GM23338 (cell line): ENCODE measurements at regions not wholly inside any gene's neighbourhood (a gene's known extent, or its start where the extent isn't known, plus 50 kb on each side); places are given as distances from the start of the nearest gene placed in this dataset.

Experiments used
- EZH2 ChIP-seq: fragments of 200-600 bp; sonication (generic); IDR thresholded peaks from one replicate; pipeline ENCODE4 v1.8.0; 2017; ENCODE audit warnings: antibody characterized with exemption, mild to moderate bottlenecking, low read depth; ENCODE audit not compliant: unreplicated experiment
- EZH2phosphoT487 ChIP-seq: fragments of 200-600 bp; sonication (generic); IDR thresholded peaks from one replicate; pipeline ENCODE4 v1.8.1; 2018; ENCODE audit warnings: antibody characterized with exemption; ENCODE audit not compliant: unreplicated experiment
- JUNB ChIP-seq: IDR thresholded peaks from one replicate; pipeline ENCODE4 v1.6.1; 2016; ENCODE audit warnings: antibody characterized with exemption; ENCODE audit not compliant: unreplicated experiment
- NANOG ChIP-seq: IDR thresholded peaks from 2 replicates; pipeline ENCODE4 v1.6.1; 2016; ENCODE audit warnings: antibody characterized with exemption, borderline replicate concordance
- POLR2AphosphoS5 ChIP-seq: IDR thresholded peaks from 2 replicates; pipeline ENCODE4 v1.6.1; 2016; ENCODE audit warnings: antibody characterized with exemption, low read depth
- STAT1 ChIP-seq: IDR thresholded peaks from one replicate; pipeline ENCODE4 v1.6.1; 2016; ENCODE audit warnings: antibody characterized with exemption; ENCODE audit not compliant: unreplicated experiment
- TF ChIP-seq, protein P1 (sequence below), 2 experiments: fragments of 200-600 bp in 1 of 2; sonication (generic) in 1 of 2; conservative IDR thresholded peaks; 2 replicates each; pipeline versions ENCODE4 v1.5.1 to v1.6.1; 2016 to 2017; ENCODE audit warnings: antibody characterized with exemption in 2 of 2, low read depth in 2 of 2, mild to moderate bottlenecking in 2 of 2, moderate library complexity in 1 of 2
- TF ChIP-seq, protein P2 (sequence below): IDR thresholded peaks from 2 replicates; pipeline ENCODE4 v1.6.1; 2016; ENCODE audit warnings: antibody characterized with exemption

DNA sequence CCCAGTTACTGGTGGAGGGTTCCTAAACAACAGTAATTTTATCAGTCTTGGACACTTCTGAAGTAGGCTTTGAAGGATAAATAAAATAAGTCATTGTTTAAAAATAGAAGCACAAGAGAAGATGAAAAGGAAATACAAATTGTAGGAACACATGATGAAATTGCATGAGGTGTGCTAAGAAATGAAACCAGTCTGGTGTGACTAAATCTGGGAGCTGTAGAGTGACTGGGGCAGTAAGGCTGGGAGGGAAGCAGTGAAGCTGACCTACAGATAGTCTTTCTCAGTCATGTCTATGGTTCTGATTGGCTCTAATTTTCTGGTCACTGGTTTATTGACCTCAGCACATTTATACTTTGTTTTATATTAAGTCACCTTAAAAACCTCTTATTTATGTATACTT, 139.1 kb downstream of the SLC17A6 start:
- TF ChIP-seq EZH2: no peak
- TF ChIP-seq POLR2AphosphoS5: no peak
- TF ChIP-seq, protein P1, sequence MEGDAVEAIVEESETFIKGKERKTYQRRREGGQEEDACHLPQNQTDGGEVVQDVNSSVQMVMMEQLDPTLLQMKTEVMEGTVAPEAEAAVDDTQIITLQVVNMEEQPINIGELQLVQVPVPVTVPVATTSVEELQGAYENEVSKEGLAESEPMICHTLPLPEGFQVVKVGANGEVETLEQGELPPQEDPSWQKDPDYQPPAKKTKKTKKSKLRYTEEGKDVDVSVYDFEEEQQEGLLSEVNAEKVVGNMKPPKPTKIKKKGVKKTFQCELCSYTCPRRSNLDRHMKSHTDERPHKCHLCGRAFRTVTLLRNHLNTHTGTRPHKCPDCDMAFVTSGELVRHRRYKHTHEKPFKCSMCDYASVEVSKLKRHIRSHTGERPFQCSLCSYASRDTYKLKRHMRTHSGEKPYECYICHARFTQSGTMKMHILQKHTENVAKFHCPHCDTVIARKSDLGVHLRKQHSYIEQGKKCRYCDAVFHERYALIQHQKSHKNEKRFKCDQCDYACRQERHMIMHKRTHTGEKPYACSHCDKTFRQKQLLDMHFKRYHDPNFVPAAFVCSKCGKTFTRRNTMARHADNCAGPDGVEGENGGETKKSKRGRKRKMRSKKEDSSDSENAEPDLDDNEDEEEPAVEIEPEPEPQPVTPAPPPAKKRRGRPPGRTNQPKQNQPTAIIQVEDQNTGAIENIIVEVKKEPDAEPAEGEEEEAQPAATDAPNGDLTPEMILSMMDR (conservative IDR thresholded peaks at IDR 0.05; ENCODE audit: low read depth in 2 of 2): no peak
- TF ChIP-seq JUNB: no peak
- no peak for TF ChIP-seq EZH2phosphoT487
- TF ChIP-seq STAT1: no peak
- no peak for TF ChIP-seq NANOG
- TF ChIP-seq, protein P2, sequence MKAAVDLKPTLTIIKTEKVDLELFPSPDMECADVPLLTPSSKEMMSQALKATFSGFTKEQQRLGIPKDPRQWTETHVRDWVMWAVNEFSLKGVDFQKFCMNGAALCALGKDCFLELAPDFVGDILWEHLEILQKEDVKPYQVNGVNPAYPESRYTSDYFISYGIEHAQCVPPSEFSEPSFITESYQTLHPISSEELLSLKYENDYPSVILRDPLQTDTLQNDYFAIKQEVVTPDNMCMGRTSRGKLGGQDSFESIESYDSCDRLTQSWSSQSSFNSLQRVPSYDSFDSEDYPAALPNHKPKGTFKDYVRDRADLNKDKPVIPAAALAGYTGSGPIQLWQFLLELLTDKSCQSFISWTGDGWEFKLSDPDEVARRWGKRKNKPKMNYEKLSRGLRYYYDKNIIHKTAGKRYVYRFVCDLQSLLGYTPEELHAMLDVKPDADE: no peak
